Endodermal cell (in vitro differentiated cells): ENCODE measurements at regions not wholly inside any gene's neighbourhood (a gene's known extent, or its start where the extent isn't known, plus 50 kb on each side); places are given as distances from the start of the nearest gene placed in this dataset.

Experiments
- DNase-seq: peaks from one replicate; pipeline ENCODE4 v3.0.0-alpha.2; 2017
- H3K27ac ChIP-seq: 2 replicates; pipeline ENCODE4 v1.5.1; 2013; ENCODE audit warnings: mild to moderate bottlenecking, low read depth, low read length, moderate library complexity
- H3K27me3 ChIP-seq: 2 replicates; pipeline ENCODE4 v1.6.1; 2013; ENCODE audit warnings: mild to moderate bottlenecking, low read length, moderate library complexity; ENCODE audit not compliant: insufficient read depth, control insufficient read depth, poor library complexity, severe bottlenecking
- H3K36me3 ChIP-seq: 2 replicates; pipeline ENCODE4 v1.7.0; 2013; ENCODE audit warnings: mild to moderate bottlenecking, low read length, moderate library complexity; ENCODE audit not compliant: control insufficient read depth, insufficient read depth
- H3K4me1 ChIP-seq: one replicate; pipeline ENCODE4 v1.7.0; 2013; ENCODE audit warnings: low read length; ENCODE audit not compliant: control insufficient read depth, insufficient read depth
- H3K4me3 ChIP-seq: 2 replicates; pipeline ENCODE4 v1.5.1; 2013; ENCODE audit warnings: mild to moderate bottlenecking, low read length, moderate library complexity
- H3K9ac ChIP-seq: 2 replicates; pipeline ENCODE4 v1.6.1; 2013; ENCODE audit warnings: mild to moderate bottlenecking, low read length, moderate library complexity; ENCODE audit not compliant: poor library complexity, severe bottlenecking; ENCODE audit errors: extremely low read depth
- H3K9me3 ChIP-seq: 2 replicates; pipeline ENCODE4 v1.6.1; 2013; ENCODE audit warnings: mild to moderate bottlenecking, low read length, moderate library complexity; ENCODE audit not compliant: control insufficient read depth
- H3K27ac Mint-ChIP-seq: 2 replicates; pipeline ENCODE4 v1.8.0; 2020; ENCODE audit warnings: mixed read lengths
- H3K27me3 Mint-ChIP-seq: 2 replicates; pipeline ENCODE4 v1.8.0; 2021; ENCODE audit warnings: mild to moderate bottlenecking, mixed read lengths; ENCODE audit not compliant: insufficient read depth
- H3K36me3 Mint-ChIP-seq: 2 replicates; pipeline ENCODE4 v1.8.0; 2020; ENCODE audit warnings: low read depth, mixed read lengths
- H3K4me1 Mint-ChIP-seq: 2 replicates; pipeline ENCODE4 v1.8.0; 2020; ENCODE audit warnings: mixed read lengths
- H3K4me3 Mint-ChIP-seq: 2 replicates; pipeline ENCODE4 v1.8.0; 2020; ENCODE audit warnings: mild to moderate bottlenecking, moderate library complexity, mixed read lengths
- H3K9me3 Mint-ChIP-seq: 2 replicates; pipeline ENCODE4 v1.8.0; 2020; ENCODE audit warnings: mild to moderate bottlenecking, mixed read lengths
- CTCF ChIP-seq: fragments of 200-600 bp; sonication (generic); conservative IDR thresholded peaks from 2 replicates; pipeline ENCODE4 v1.5.0; 2021; ENCODE audit warnings: antibody characterized with exemption, mild to moderate bottlenecking
- WGBS, 2 experiments: methylation state at CpG; one replicate each; pipeline versions ENCODE4 v1.1.5 to v1.1.7; 2013; ENCODE audit warnings: missing lambda C conversion rate in 2 of 2, mixed read lengths in 1 of 2; ENCODE audit not compliant: insufficient coverage in 1 of 2, insufficient read length in 1 of 2; 5-methylcytosine and 5-hydroxymethylcytosine counted together

GRCh38 chr2:81974216-81974615, 1669.7 kb upstream of the LRRTM1 start:
- Histone ChIP-seq H3K27ac (no peak overlapping the region), H3K36me3 (peaks cover 56% of the 10 kb centered on the region), H3K4me1 (no peaks in the 10 kb centered on the region), H3K9ac (no peak overlapping the region), H3K4me3 (no peak overlapping the region), H3K27me3 (no peaks in the 10 kb centered on the region), H3K9me3 (peaks cover 11% of the 10 kb centered on the region)
- no peak for TF ChIP-seq CTCF
- peaks cover 2% of the 10 kb centered on the region for H3K9me3 Mint-ChIP-seq
- no peak overlapping the region for H3K27ac Mint-ChIP-seq
- 90 to 100% methylated on average over 1 of the region's 1 CpG for WGBS, 2 experiments
- DNase-seq, result no peak
- H3K4me1 Mint-ChIP-seq, result peaks cover 11% of the 10 kb centered on the region
- H3K4me3 Mint-ChIP-seq, result no peak overlapping the region
- peaks cover 36% of the 10 kb centered on the region for H3K36me3 Mint-ChIP-seq
- H3K27me3 Mint-ChIP-seq, result no peaks in the 10 kb centered on the region

GRCh38 chr2:81942876-81943275, 1638.3 kb upstream of the LRRTM1 start:
- TF ChIP-seq CTCF, result no peak
- H3K4me1 ChIP-seq, result peaks cover 2% of the 10 kb centered on the region
- no peaks in the 10 kb centered on the region for H3K36me3 ChIP-seq
- H3K4me1 Mint-ChIP-seq, result peaks cover 11% of the 10 kb centered on the region
- no peaks in the 10 kb centered on the region for H3K27me3 Mint-ChIP-seq
- H3K9ac ChIP-seq, result no peak overlapping the region
- peaks cover 19% of the 10 kb centered on the region for H3K36me3 Mint-ChIP-seq
- H3K4me3 ChIP-seq, result no peak overlapping the region
- no peak overlapping the region for H3K27ac ChIP-seq
- no peak overlapping the region for H3K4me3 Mint-ChIP-seq
- WGBS, 2 experiments, result 75% methylated on average over 1 of the region's 1 CpG; no CpG with 5 or more reads in 1 of the 2 experiments
- H3K27me3 ChIP-seq, result no peaks in the 10 kb centered on the region
- peaks cover 34% of the 10 kb centered on the region for H3K9me3 Mint-ChIP-seq
- no peak overlapping the region for H3K27ac Mint-ChIP-seq
- no peak for DNase-seq
- H3K9me3 ChIP-seq, result peaks cover 29% of the 10 kb centered on the region

- no peak for TF ChIP-seq CTCF
- Histone ChIP-seq H3K4me3 (no peak overlapping the region), H3K9ac (no peak overlapping the region), H3K27ac (no peak overlapping the region), H3K9me3 (peaks cover 22% of the 10 kb centered on the region), H3K27me3 (no peaks in the 10 kb centered on the region), H3K4me1 (peaks cover 2% of the 10 kb centered on the region), H3K36me3 (no peaks in the 10 kb centered on the region)
- Mint-ChIP-seq H3K27ac (no peak overlapping the region), H3K9me3 (peaks cover 27% of the 10 kb centered on the region), H3K36me3 (peaks cover 12% of the 10 kb centered on the region), H3K27me3 (no peaks in the 10 kb centered on the region), H3K4me3 (no peak overlapping the region), H3K4me1 (peaks cover 11% of the 10 kb centered on the region)
- DNase-seq, result no peak
Measured at GRCh38 chr2:81942136-81942680, 1637.7 kb upstream of the LRRTM1 start.
